HG02938 (cell line): ENCODE measurements at regions not wholly inside any gene's neighbourhood (a gene's known extent, or its start where the extent isn't known, plus 50 kb on each side); places are given as distances from the start of the nearest gene placed in this dataset.
"Not testable (repeated sequence)": the region's sequence is repeated elsewhere in the genome, so short reads cannot be mapped to it uniquely, and the experiment has no call there.

Source experiments
- ATAC-seq: cut with Tn5 transposase; IDR thresholded peaks from one replicate; pipeline ENCODE4 v1.9.1; 2021; ENCODE audit warnings: mild to moderate bottlenecking, moderate library complexity; ENCODE audit not compliant: unreplicated experiment

- no peak for ATAC-seq
Measured at GRCh38 chr11:29629286-29629685, 387.5 kb downstream of the KCNA4 start.

DNA sequence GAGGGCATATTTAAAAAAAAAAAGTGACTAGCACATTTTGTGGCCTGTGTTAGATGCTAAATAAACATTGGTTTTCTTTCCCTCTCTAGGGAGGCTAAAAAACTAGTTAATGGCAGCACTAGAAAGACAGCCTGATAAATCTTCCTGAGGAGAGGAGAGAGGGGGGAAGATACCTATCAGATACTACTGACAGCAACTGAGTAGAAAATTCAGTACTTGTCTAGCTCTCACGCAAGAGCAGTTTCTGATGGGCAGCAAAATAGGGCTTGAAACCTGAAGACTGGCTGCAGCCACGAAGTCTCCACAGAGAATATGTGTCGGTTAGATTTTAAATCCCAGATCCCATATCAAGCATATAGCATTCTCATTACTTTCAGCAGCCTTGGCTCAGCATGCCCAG lies 388.2 kb downstream of the KCNA4 start:
- no peak for ATAC-seq

GRCh38 chr11:29627541-29627940 lies 389.3 kb downstream of the KCNA4 start:
- ATAC-seq, result no peak

GRCh38 chr11:29623144-29623722 lies 393.6 kb downstream of the KCNA4 start:
- no peak for ATAC-seq

GRCh38 chr11:29616611-29617010 lies 400.2 kb downstream of the KCNA4 start:
- ATAC-seq, result no peak

- no peak for ATAC-seq
Measured at GRCh38 chr11:29612423-29612822, 404.4 kb downstream of the KCNA4 start.

DNA sequence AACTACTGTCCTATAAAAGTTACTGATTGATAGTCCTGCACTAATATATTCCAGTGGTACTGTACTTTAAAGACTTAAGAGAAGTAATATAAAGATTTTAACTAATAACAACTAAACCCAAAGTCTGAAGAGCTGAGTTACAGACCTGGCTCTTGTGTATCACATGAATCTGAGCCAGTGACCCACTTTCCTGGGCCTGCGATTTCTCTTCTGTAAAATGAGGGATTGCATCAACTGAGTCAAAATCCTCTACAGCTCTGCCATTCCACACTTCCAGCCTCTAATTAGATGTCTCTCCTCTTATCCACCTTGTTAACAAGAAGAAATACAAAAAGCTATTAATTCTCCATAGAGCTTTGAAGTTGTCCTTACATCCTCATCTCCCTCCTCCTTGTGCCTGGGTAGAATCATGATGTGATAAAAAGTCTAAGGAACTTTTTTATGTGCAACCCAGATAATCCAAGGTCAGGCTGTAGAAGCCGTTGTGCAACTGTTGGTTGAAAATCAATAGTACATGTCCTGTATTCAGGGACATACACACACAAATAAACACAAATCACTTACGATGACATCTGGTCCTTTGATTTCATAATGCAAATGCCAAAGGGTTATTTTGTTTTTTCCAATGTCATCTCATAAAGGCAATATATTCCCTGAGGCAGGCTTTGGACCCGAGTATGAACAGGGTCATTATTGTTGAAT lies 410.3 kb downstream of the KCNA4 start:
- ATAC-seq, result no peak

- ATAC-seq, result not testable (repeated sequence)
Measured at GRCh38 chr11:29600151-29600575, 416.7 kb downstream of the KCNA4 start.

GRCh38 chr11:29584342-29584741 lies 432.5 kb downstream of the KCNA4 start:
- no peak for ATAC-seq

GRCh38 chr11:29578806-29579205 lies 438.0 kb downstream of the KCNA4 start:
- ATAC-seq, result no peak

GRCh38 chr11:29564486-29564885 lies 452.3 kb downstream of the KCNA4 start:
- no peak for ATAC-seq

DNA sequence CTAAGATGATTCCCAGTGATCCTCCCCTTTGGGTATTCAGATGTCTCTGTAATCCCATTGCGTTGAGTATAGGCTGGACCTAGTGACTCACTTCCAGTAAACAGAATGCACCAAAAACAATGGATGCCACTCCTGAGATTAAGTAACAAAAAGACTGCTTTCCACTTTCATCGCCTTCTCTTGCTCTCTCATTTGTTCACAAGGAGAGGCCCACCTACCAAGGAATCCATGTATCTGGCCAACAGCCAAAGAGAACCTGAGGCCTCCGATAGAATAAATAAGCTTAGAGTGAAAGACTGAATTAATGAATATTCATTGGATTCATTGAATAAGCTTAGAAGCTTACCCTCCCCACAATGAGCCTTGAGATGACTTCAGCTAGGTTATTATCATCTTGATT lies 454.6 kb downstream of the KCNA4 start:
- no peak for ATAC-seq

GRCh38 chr11:29553990-29554389 lies 462.8 kb downstream of the KCNA4 start:
- ATAC-seq, result no peak

- no peak for ATAC-seq
Measured at GRCh38 chr11:29538339-29539036, 478.3 kb downstream of the KCNA4 start.

- no peak for ATAC-seq
Measured at GRCh38 chr11:29534836-29535235, 482.0 kb downstream of the KCNA4 start.

- no peak for ATAC-seq
Measured at GRCh38 chr11:29530961-29531360, 485.9 kb downstream of the KCNA4 start.

DNA sequence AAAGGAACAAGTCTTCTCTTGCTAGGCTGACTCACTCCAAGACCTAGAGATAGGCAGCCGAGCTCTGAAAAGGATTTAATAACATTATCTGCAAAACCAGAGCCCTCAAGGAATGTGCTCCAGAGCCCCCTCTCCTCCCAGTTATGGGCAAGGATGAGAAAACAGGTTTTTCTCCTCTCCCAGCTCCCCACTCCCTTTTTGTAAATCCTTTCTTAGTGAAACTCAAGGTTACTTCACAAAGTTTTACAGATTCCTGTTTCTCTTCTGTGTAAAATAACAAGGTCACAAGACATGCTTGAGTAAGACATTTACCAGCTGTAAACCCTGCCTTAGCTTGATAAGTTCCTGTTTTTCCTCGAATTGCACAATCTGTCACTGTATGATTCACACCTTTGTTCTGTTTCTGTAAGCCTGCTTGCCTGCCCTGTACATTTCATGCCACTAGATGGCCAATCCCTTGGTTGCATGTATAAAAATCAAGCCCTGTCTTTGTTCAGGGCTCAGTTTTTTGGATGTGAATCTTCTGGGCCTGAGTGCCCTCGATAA lies 489.4 kb downstream of the KCNA4 start:
- ATAC-seq, result peak; percentile 79

DNA sequence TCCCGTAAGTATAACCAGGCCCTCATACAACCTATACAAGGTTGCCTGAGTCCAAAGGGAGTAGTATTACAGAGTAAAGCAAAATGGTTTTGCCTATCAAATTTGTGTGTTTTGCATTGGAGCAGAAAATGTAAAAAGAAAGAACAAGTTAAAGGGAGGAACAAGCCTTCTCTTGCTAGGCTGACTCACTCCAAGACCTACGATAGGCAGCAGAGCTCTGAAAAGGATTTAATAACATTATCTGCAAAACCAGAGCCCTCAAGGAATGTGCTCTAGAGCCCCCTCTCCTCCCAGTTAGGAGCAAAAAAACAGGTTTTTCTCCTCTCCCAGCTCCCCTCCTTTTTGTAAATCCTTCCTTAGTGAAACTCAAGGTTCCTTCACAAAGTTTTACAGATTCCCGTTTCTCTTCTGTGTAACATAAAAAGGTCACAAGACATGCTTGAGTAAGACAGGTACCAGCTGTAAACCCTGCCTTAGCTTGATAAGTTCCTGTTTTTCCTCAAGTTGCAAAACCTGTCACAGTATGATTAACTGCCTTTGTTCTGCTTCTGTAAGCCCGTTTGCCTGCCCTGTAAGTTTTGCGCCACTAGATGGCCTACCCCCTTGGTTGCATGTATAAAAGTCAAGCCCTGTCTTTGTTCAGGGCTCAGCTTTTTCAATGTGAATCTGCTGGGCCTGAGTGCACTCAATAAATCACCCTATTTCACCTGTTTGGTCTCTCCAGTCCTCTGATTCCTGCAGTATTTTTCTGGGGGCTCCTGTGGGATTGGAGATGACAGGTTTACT lies 498.2 kb downstream of the KCNA4 start:
- peak; percentile 58 for ATAC-seq

GRCh38 chr11:29511394-29511793 lies 505.4 kb downstream of the KCNA4 start:
- ATAC-seq, result no peak

DNA sequence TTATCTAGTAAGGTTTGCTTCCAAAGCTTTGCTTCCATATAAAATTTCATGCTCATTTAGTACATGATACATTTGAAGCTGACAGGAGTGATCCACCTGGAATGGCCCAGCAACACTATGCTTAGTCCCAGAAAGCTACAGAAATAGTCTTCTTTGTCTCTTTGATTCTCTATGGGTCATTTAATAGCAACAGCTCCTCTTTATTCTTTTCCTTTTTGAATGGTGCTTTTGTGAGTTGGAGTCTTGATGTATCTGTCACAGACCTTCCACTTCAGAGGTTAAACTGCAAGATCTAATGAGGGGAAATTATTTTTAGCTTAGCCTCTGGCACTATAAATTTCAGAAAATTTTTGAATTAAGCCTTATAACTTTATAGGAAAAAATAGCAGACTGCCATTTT lies 509.5 kb downstream of the KCNA4 start:
- ATAC-seq, result no peak

DNA sequence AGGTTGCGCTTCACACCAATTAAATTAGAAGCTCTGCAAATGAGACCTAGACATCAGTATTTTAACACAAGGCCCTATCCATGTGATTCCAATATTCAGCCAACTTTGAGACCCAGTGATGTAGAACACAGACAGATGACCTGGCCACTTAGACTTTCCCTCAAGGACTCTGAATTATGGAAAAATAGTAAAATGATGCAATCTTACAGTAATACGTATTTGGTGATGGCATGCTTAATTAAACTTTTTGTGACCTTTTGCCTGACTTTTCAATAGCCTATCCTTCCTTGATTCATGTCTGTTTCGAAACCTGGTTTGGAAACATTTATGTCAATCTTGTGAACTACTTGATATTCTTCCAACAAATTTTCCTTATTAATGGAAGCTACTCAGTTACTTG lies 521.2 kb downstream of the KCNA4 start:
- ATAC-seq, result no peak
